ENCODE measurements at regions not wholly inside any gene's neighbourhood (a gene's known extent, or its start where the extent isn't known, plus 50 kb on each side); places are given as distances from the start of the nearest gene placed in this dataset.

DNA sequence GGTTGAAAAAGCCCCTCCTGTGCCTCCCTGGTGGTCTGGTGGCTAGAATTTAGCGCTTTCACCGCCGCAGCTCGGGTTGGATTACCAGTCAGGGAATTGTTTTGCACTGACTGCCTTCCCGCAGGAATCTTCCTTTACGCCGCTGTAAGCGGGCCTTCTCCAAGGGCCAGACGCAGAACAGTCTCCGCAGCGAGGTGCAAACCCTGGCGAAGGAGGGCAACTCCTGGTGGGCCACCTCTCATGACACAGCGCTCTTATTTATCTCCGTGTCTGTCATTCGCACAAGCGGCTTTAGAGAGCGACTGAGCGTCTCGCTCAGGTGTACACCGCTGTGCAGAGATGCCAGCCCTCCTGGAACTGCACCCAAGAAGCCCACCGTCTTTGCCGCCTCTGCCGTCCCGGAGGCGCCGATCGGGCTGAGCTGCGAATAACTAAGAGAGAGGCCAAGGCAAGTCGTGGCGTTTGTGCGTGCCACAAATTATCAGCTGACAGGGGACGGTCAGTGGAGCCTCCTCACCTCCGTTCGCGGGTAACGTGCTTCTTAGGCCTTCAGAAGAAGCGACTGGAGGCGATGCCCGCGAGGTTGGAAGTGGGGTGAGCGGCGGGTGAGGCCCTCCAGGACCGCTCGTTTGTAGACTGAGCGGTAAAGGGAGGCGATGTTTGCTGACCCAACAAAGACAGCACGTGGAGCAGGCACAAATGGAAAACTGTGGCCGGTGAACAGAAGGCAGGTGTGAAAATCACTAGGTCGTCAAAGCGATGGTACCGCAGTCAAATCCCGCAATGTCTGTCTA is 93.5 kb downstream of the PRKAB2 start:
- Histone ChIP-seq H3K9me3 (ENCODE audit: insufficient read depth, low read length) (peaks cover 5% of the 10 kb centered on the region; the same call in 1 of the 2 replicates), H3K4me3 (ENCODE audit: low read length) (no peak overlapping the region), H3K4me1 (ENCODE audit: low read length) (peaks cover 1% of the 10 kb centered on the region; the same call in 1 of the 2 replicates), H3K27ac (ENCODE audit: low read length) (no peak overlapping the region), H3K79me2 (ENCODE audit: low read length) (no peaks in the 10 kb centered on the region), H3K4me2 (ENCODE audit: low read length) (no peak overlapping the region), H2AFZ (ENCODE audit: low read depth, low read length) (no peak overlapping the region), H3K36me3 (replicated peaks; ENCODE audit: low read depth, low read length) (no peaks in the 10 kb centered on the region), H3K27me3 (ENCODE audit: low read depth, low read length) (peaks cover 23% of the 10 kb centered on the region), H3K9ac (ENCODE audit: low read length) (no peak overlapping the region), H4K20me1 (ENCODE audit: insufficient read depth, low read length) (no peaks in the 10 kb centered on the region)
- TF ChIP-seq EZH2phosphoT487 (IDR thresholded peaks at IDR 0.05; ENCODE audit: low read depth), result no peak

DNA sequence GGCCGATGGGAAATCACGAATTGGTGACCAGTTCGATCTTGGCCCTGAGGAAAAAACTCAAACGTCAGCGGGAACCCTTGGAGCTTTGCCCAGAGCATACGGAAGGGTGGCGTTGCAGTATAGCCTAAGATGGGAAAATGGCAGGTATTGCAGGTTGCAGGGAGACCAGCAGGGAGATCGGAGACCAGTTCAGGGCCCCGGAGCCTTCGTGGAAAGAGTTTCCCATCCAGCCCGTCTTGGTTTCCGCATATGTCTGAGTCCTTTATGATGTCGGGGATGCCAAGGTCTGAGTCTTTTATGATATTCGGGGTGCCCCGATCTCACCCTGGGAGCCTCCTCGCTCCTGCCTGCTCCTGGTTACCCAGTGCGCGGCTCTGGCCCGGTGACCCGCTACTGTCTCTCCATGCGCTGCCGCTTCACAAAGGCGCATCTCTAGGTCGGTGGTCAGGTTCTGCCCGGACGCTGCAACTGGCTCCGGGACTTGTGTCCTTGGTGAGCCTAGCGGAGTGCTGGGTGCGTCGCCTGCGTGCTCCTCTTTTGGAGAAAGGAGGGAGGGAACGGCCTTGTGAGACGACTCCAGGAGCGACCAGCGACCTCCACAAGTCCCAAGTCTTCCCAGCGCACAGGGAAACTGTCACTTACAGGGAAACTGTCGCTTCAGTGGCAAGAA is 94.2 kb downstream of the PRKAB2 start:
- H3K27ac ChIP-seq (ENCODE audit: low read length), result no peak overlapping the region
- H3K4me3 ChIP-seq (ENCODE audit: low read length), result no peak overlapping the region
- H3K9me3 ChIP-seq (ENCODE audit: insufficient read depth, low read length), result peaks cover 5% of the 10 kb centered on the region; the same call in 1 of the 2 replicates
- H3K79me2 ChIP-seq (ENCODE audit: low read length), result no peaks in the 10 kb centered on the region
- TF ChIP-seq, protein P1, sequence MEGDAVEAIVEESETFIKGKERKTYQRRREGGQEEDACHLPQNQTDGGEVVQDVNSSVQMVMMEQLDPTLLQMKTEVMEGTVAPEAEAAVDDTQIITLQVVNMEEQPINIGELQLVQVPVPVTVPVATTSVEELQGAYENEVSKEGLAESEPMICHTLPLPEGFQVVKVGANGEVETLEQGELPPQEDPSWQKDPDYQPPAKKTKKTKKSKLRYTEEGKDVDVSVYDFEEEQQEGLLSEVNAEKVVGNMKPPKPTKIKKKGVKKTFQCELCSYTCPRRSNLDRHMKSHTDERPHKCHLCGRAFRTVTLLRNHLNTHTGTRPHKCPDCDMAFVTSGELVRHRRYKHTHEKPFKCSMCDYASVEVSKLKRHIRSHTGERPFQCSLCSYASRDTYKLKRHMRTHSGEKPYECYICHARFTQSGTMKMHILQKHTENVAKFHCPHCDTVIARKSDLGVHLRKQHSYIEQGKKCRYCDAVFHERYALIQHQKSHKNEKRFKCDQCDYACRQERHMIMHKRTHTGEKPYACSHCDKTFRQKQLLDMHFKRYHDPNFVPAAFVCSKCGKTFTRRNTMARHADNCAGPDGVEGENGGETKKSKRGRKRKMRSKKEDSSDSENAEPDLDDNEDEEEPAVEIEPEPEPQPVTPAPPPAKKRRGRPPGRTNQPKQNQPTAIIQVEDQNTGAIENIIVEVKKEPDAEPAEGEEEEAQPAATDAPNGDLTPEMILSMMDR (IDR thresholded peaks at IDR 0.05; ENCODE audit: low read depth, low read length), result no peak
- no peak for TF ChIP-seq EZH2phosphoT487 (IDR thresholded peaks at IDR 0.05; ENCODE audit: low read depth)
- H3K4me1 ChIP-seq (ENCODE audit: low read length), result no peaks in the 10 kb centered on the region
- no peaks in the 10 kb centered on the region for H4K20me1 ChIP-seq (ENCODE audit: insufficient read depth, low read length)
- no peak overlapping the region for H3K4me2 ChIP-seq (ENCODE audit: low read length)
- no peak overlapping the region for H3K9ac ChIP-seq (ENCODE audit: low read length)
- H3K27me3 ChIP-seq (ENCODE audit: low read depth, low read length), result peaks cover 16% of the 10 kb centered on the region
- H3K36me3 ChIP-seq (replicated peaks; ENCODE audit: low read depth, low read length), result no peaks in the 10 kb centered on the region
- H2AFZ ChIP-seq (ENCODE audit: low read depth, low read length), result no peak overlapping the region

DNA sequence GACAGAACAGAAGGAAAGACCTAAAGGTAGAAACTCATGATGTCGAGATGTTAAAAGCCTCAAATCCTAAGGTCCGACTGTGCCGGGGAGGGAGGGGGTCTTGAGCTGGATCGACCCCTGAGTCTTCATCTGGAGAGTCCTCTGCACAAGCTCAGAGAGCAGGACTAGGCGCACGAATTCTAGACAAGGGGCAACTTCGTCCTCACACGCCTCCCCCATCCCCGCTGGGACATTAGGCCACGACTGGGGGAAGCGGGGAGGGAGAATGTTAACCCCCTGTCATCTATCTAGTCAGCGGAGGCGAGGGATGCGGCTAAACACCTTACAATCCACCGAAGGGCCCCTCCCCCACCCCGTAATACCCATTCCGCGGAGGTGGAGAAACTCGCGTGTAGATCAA is 94.7 kb downstream of the PRKAB2 start:
- H4K20me1 ChIP-seq (ENCODE audit: insufficient read depth, low read length), result no peaks in the 10 kb centered on the region
- H3K9me3 ChIP-seq (ENCODE audit: insufficient read depth, low read length), result peaks cover 5% of the 10 kb centered on the region; the same call in 1 of the 2 replicates
- no peak overlapping the region for H3K9ac ChIP-seq (ENCODE audit: low read length)
- no peak overlapping the region for H3K27ac ChIP-seq (ENCODE audit: low read length)
- no peak overlapping the region for H2AFZ ChIP-seq (ENCODE audit: low read depth, low read length)
- no peaks in the 10 kb centered on the region for H3K79me2 ChIP-seq (ENCODE audit: low read length)
- H3K4me3 ChIP-seq (ENCODE audit: low read length), result no peak overlapping the region
- H3K4me1 ChIP-seq (ENCODE audit: low read length), result no peaks in the 10 kb centered on the region
- H3K36me3 ChIP-seq (replicated peaks; ENCODE audit: low read depth, low read length), result no peaks in the 10 kb centered on the region
- H3K27me3 ChIP-seq (ENCODE audit: low read depth, low read length), result peaks cover 12% of the 10 kb centered on the region
- no peak overlapping the region for H3K4me2 ChIP-seq (ENCODE audit: low read length)
- TF ChIP-seq EZH2phosphoT487 (IDR thresholded peaks at IDR 0.05; ENCODE audit: low read depth), result no peak
- TF ChIP-seq, protein P1 (IDR thresholded peaks at IDR 0.05; ENCODE audit: low read depth, low read length), result no peak

DNA sequence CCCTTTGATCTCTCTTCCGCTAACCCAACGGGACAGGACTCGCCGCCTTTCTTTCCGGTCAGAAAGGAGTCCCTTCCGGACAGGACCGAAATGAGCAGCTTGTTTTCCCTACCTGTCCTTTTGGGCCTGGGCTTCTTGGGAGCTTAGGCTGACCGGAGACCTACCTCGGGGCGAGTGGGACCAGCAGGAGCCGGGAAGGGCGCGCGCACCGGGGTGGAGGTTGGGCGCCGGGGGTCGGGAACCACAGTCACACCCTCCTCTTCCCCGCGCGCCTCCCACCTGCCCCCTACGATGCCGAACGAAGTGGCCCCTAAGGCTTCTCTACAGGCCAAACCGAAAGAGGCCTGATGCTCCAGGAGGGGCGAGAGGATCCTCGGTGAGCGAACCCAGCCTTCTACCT is 95.2 kb downstream of the PRKAB2 start:
- Histone ChIP-seq H3K9me3 (ENCODE audit: insufficient read depth, low read length) (peaks cover 5% of the 10 kb centered on the region; the same call in 1 of the 2 replicates), H3K4me3 (ENCODE audit: low read length) (no peak overlapping the region), H3K9ac (ENCODE audit: low read length) (no peak overlapping the region), H3K27me3 (ENCODE audit: low read depth, low read length) (peaks cover 8% of the 10 kb centered on the region; the same call in 1 of the 2 replicates), H3K27ac (ENCODE audit: low read length) (no peak overlapping the region), H2AFZ (ENCODE audit: low read depth, low read length) (no peak overlapping the region), H3K36me3 (replicated peaks; ENCODE audit: low read depth, low read length) (no peaks in the 10 kb centered on the region), H3K4me1 (ENCODE audit: low read length) (no peaks in the 10 kb centered on the region), H3K79me2 (ENCODE audit: low read length) (no peaks in the 10 kb centered on the region), H3K4me2 (ENCODE audit: low read length) (no peak overlapping the region), H4K20me1 (ENCODE audit: insufficient read depth, low read length) (no peaks in the 10 kb centered on the region)
- no peak for TF ChIP-seq EZH2phosphoT487 (IDR thresholded peaks at IDR 0.05; ENCODE audit: low read depth)
- TF ChIP-seq, protein P1 (IDR thresholded peaks at IDR 0.05; ENCODE audit: low read depth, low read length), result no peak
